GM12878 (cell line): ENCODE measurements at regions not wholly inside any gene's neighbourhood (a gene's known extent, or its start where the extent isn't known, plus 50 kb on each side); places are given as distances from the start of the nearest gene placed in this dataset.

ENCODE experiments used
- ATAC-seq: fragments of 200-7000 bp; cut with Tn5 transposase; 3 replicates; pipeline ENCODE4 v1.9.1; 2020; ENCODE audit warnings: mild to moderate bottlenecking, moderate library complexity
- BruUV-seq: library from RNA; stranded (reverse); fragments of 400-500 nt; replicated peaks from 2 replicates; lab custom pipeline; 2021; lab: Mats Ljungman, UMichigan
- CTCF ChIA-PET: fragments of 300-600 bp; sonication (Branson Sonifier 250); formaldehyde crosslinking; extraction: SDS; loops from one replicate; lab custom pipeline; 2021; ENCODE audit warnings: inconsistent platforms; lab: Yijun Ruan, JAX
- POLR2A ChIA-PET: fragments of 350-600 bp; formaldehyde crosslinking; extraction: SDS; loops from one replicate; lab custom pipeline; 2021; ENCODE audit warnings: inconsistent platforms; lab: Charles Lee
- RAD21 ChIA-PET: fragments of 300-600 bp; sonication (Branson Sonifier 250); formaldehyde crosslinking; loops from one replicate; lab custom pipeline; 2023; ENCODE audit warnings: antibody characterized with exemption; ENCODE audit not compliant: unreplicated experiment; lab: Charles Lee
- SMC1A ChIA-PET: fragments of 300-600 bp; sonication (Branson Sonifier 250); formaldehyde crosslinking; loops from one replicate; lab custom pipeline; 2023; ENCODE audit not compliant: unreplicated experiment, uncharacterized antibody; lab: Charles Lee
- DNase-seq: peaks from one replicate; pipeline ENCODE4 v3.0.0-alpha.2; 2011; ENCODE audit warnings: low read depth, low spot score
- FAIRE-seq: peaks from 3 replicates; lab custom pipeline; 2011; peaks lifted over from hg19 to GRCh38; lab: Jason Lieb, UNC
- H2AFZ ChIP-seq: 2 replicates; pipeline ENCODE4 v1.6.0; 2011; ENCODE audit warnings: low read depth, low read length, control low read depth; ENCODE audit not compliant: control insufficient read depth
- H3K27ac ChIP-seq: 2 replicates; pipeline ENCODE4 v1.5.1; 2011; ENCODE audit warnings: control low read depth; ENCODE audit not compliant: control insufficient read depth, insufficient read depth
- H3K27me3 ChIP-seq, 2 experiments: replicated peaks in 1 of 2; 2 replicates each; pipeline versions ENCODE4 v1.6.0 to v1.6.1; 2011; ENCODE audit warnings: low read length in 1 of 2; ENCODE audit not compliant: control insufficient read depth in 2 of 2, insufficient read depth in 2 of 2
- H3K36me3 ChIP-seq, 2 experiments: 2 replicates each; pipeline ENCODE4 v1.5.1; 2011; ENCODE audit warnings: low read length in 1 of 2; ENCODE audit not compliant: control insufficient read depth in 2 of 2, insufficient read depth in 2 of 2
- H3K4me1 ChIP-seq: 2 replicates; pipeline ENCODE4 v1.6.1; 2011; ENCODE audit warnings: mild to moderate bottlenecking, low read length, moderate library complexity, mixed read lengths; ENCODE audit not compliant: control insufficient read depth, insufficient read depth
- H3K4me2 ChIP-seq: 2 replicates; pipeline ENCODE4 v1.6.0; 2011; ENCODE audit warnings: control low read depth; ENCODE audit not compliant: control insufficient read depth, insufficient read depth
- H3K4me3 ChIP-seq: fragments of 200-600 bp; sonication (generic); 2 replicates; pipeline ENCODE4 v1.5.1; 2016
- H3K79me2 ChIP-seq: 2 replicates; pipeline ENCODE4 v1.6.0; 2011; ENCODE audit warnings: low read length; ENCODE audit not compliant: control insufficient read depth, insufficient read depth
- H3K9ac ChIP-seq: 2 replicates; pipeline ENCODE4 v1.8.0; 2011; ENCODE audit warnings: low read length, control low read depth, mixed read lengths; ENCODE audit not compliant: control insufficient read depth, insufficient read depth
- H3K9me3 ChIP-seq: replicated peaks from 3 replicates; pipeline ENCODE4 v1.5.1; 2011; ENCODE audit warnings: mild to moderate bottlenecking, low read length; ENCODE audit not compliant: control insufficient read depth, insufficient read depth
- H4K20me1 ChIP-seq: 2 replicates; pipeline ENCODE4 v1.6.0; 2011; ENCODE audit not compliant: control insufficient read depth, insufficient read depth
- ATF3 ChIP-seq: IDR thresholded peaks from 2 replicates; pipeline ENCODE4 v1.6.1; 2011; ENCODE audit warnings: low read depth, mild to moderate bottlenecking, low read length, moderate library complexity, borderline replicate concordance; ENCODE audit errors: extremely low read depth
- BMI1 ChIP-seq: fragments of 450-650 bp; IDR thresholded peaks from 2 replicates; pipeline ENCODE4 v1.6.1; 2016; ENCODE audit warnings: mild to moderate bottlenecking, moderate library complexity, borderline replicate concordance
- CTCF ChIP-seq, 3 experiments: IDR thresholded peaks in 2 of 3; conservative IDR thresholded peaks in 1 of 3; 2 replicates each; pipeline ENCODE4 v1.5.1; 2011; ENCODE audit warnings: low read depth in 3 of 3, low read length in 3 of 3, mild to moderate bottlenecking in 3 of 3, control low read depth in 2 of 3, moderate library complexity in 2 of 3, inconsistent platforms in 1 of 3, mixed read lengths in 1 of 3; ENCODE audit not compliant: control insufficient read depth in 2 of 3, insufficient read depth in 1 of 3; ENCODE audit errors: extremely low read depth in 1 of 3
- E2F4 ChIP-seq: IDR thresholded peaks from 2 replicates; pipeline ENCODE4 v1.6.1; 2012; ENCODE audit warnings: low read depth, low read length, improper control_type of control experiment
- EGR1 ChIP-seq, 2 experiments: IDR thresholded peaks; 1 replicate in 1 of 2; 2 replicates in 1 of 2; pipeline ENCODE4 v1.6.1; 2011 to 2012; ENCODE audit warnings: low read depth in 2 of 2, low read length in 2 of 2, borderline replicate concordance in 1 of 2, mild to moderate bottlenecking in 1 of 2, moderate library complexity in 1 of 2
- FOS ChIP-seq: IDR thresholded peaks from 3 replicates; pipeline ENCODE4 v1.6.1; 2011; ENCODE audit warnings: borderline replicate concordance; ENCODE audit not compliant: insufficient read length; ENCODE audit errors: extremely low read depth
- MEF2B ChIP-seq: fragments of 450-650 bp; IDR thresholded peaks from 2 replicates; pipeline ENCODE4 v1.6.1; 2018; ENCODE audit warnings: mild to moderate bottlenecking, moderate library complexity; ENCODE audit not compliant: partially characterized antibody, poor library complexity, severe bottlenecking
- PAX8 ChIP-seq: fragments of 450-650 bp; IDR thresholded peaks from 2 replicates; pipeline ENCODE4 v1.6.1; 2017; ENCODE audit warnings: mild to moderate bottlenecking, moderate library complexity
- POLR2AphosphoS5 ChIP-seq: IDR thresholded peaks from 2 replicates; pipeline ENCODE4 v1.6.1; 2011; ENCODE audit warnings: mild to moderate bottlenecking, low read length, inconsistent platforms
- ZNF24 ChIP-seq: fragments of 450-650 bp; IDR thresholded peaks from 2 replicates; pipeline ENCODE4 v1.6.1; 2017; ENCODE audit warnings: antibody characterized with exemption, mild to moderate bottlenecking
- WGBS: methylation state at CpG from one replicate; pipeline ENCODE4 v1.1.6; 2016; ENCODE audit warnings: low lambda C conversion rate; ENCODE audit not compliant: insufficient replicate concordance, insufficient coverage; ENCODE audit errors: missing lambda C conversion rate; 5-methylcytosine and 5-hydroxymethylcytosine counted together
- in situ Hi-C: fragments of 300-500 bp; cut with MboI; formaldehyde crosslinking; loops from 9 replicates; pipeline ENCODE4 v1.14.3; 2018; ENCODE audit warnings: mixed read lengths
- intact Hi-C: fragments of 100-400 bp; cut with micrococcal nuclease; formaldehyde crosslinking; loops from one replicate; pipeline ENCODE4 v1.14.2; 2022; ENCODE audit not compliant: unreplicated experiment

- no peak for DNase-seq
- Histone ChIP-seq H3K4me3 (no peak overlapping the region), H3K4me2 (no peak overlapping the region), H3K4me1 (no peaks in the 10 kb centered on the region; the same call in 1 of the 2 replicates), H3K36me3 (no peaks in the 10 kb centered on the region), H4K20me1 (no peaks in the 10 kb centered on the region), H3K27ac (no peak overlapping the region; the same call in 1 of the 2 replicates), H3K9ac (no peak overlapping the region), H2AFZ (peak overlapping the region; percentile 52), H3K79me2 (no peaks in the 10 kb centered on the region), H3K9me3 (no peaks in the 10 kb centered on the region), H3K27me3 (no peaks in the 10 kb centered on the region)
- no peak for FAIRE-seq
- ChIA-PET CTCF (no interaction called here), SMC1A (no interaction called here), POLR2A (no interaction called here), RAD21 (no interaction called here)
- 34% methylated on average over 3 of the region's 3 CpGs for WGBS
- intact Hi-C loops: no loop called here
- no TSS peak for BruUV-seq
- no peak for TF ChIP-seq EGR1 (IDR thresholded peaks at IDR 0.05; ENCODE audit: borderline replicate concordance in 1 of 2, low read depth in 2 of 2, low read length in 2 of 2)
- TF ChIP-seq ATF3: no peak
- in situ Hi-C loops: no loop called here
- peak; percentile 83 for ATAC-seq
Observed at GRCh38 chr15:39358441-39359041, 222.3 kb upstream of the THBS1 start.

- DNase-seq: no peak
- Histone ChIP-seq H4K20me1 (no peaks in the 10 kb centered on the region), H3K4me3 (no peak overlapping the region), H3K27me3 (no peaks in the 10 kb centered on the region), H3K79me2 (no peaks in the 10 kb centered on the region), H2AFZ (no peak overlapping the region), H3K9ac (no peak overlapping the region), H3K36me3 (no peaks in the 10 kb centered on the region), H3K4me1 (no peaks in the 10 kb centered on the region; the same call in 1 of the 2 replicates), H3K9me3 (no peaks in the 10 kb centered on the region), H3K4me2 (no peak overlapping the region), H3K27ac (no peak overlapping the region)
- ATAC-seq: no peak
- intact Hi-C loops: no loop called here
- FAIRE-seq: no peak
- WGBS: 31% methylated on average over 3 of the region's 3 CpGs
- TF ChIP-seq CTCF (IDR thresholded peaks at IDR 0.05 in 2 of 3, conservative IDR thresholded peaks at IDR 0.05 in 1 of 3; ENCODE audit: control insufficient read depth in 2 of 3, extremely low read depth in 1 of 3, insufficient read depth in 1 of 3, low read depth in 3 of 3, low read length in 3 of 3) (no peak), E2F4 (no peak), ZNF24 (no peak), POLR2AphosphoS5 (no peak), BMI1 (no peak), MEF2B (no peak), PAX8 (no peak), FOS (no peak)
- RAD21 ChIA-PET: no interaction called here
- POLR2A ChIA-PET: no interaction called here
- no TSS peak for BruUV-seq
- in situ Hi-C loops: no loop called here
- CTCF ChIA-PET: no interaction called here
- SMC1A ChIA-PET: no interaction called here
Observed at GRCh38 chr15:39359771-39360170, 221.1 kb upstream of the THBS1 start.
